ENCODE measurements at regions not wholly inside any gene's neighbourhood (a gene's known extent, or its start where the extent isn't known, plus 50 kb on each side); places are given as distances from the start of the nearest gene placed in this dataset.

- TF ChIP-seq MXI1 (IDR thresholded peaks at IDR 0.05; ENCODE audit: low read depth, low read length) (no peak), FOXM1 (IDR thresholded peaks at IDR 0.05; ENCODE audit: low read depth, low read length) (no peak), CTCF (IDR thresholded peaks at IDR 0.05 in 2 of 3, conservative IDR thresholded peaks at IDR 0.05 in 1 of 3; ENCODE audit: control insufficient read depth in 2 of 3, extremely low read depth in 1 of 3, insufficient read depth in 1 of 3, low read depth in 3 of 3, low read length in 3 of 3) (no peak), USF2 (IDR thresholded peaks at IDR 0.05; ENCODE audit: borderline replicate concordance, low read depth, low read length) (no peak), ETV6 (conservative IDR thresholded peaks at IDR 0.05 in 1 of 2, IDR thresholded peaks at IDR 0.05 in 1 of 2; ENCODE audit: borderline replicate concordance in 1 of 2, low read depth in 1 of 2) (no peak)
These were observed 725.4 kb upstream of the INTU start for GRCh38 chr4:126907389-126907788.
